RWPE1 (cell line): ENCODE measurements at regions not wholly inside any gene's neighbourhood (a gene's known extent, or its start where the extent isn't known, plus 50 kb on each side); places are given as distances from the start of the nearest gene placed in this dataset.

Experiments used
- CTCF ChIA-PET: fragments of 350-600 bp; sonication (Branson Sonifier 250); formaldehyde crosslinking; extraction: SDS; loops from one replicate; lab custom pipeline; 2021; lab: Yijun Ruan, JAX
- POLR2A ChIA-PET: fragments of 400-600 bp; formaldehyde crosslinking; extraction: SDS; loops from one replicate; lab custom pipeline; 2020; ENCODE audit warnings: antibody characterized with exemption; ENCODE audit not compliant: low non-redundant PET; lab: Yijun Ruan, JAX
- DNase-seq: peaks from one replicate; pipeline ENCODE4 v3.0.0; 2012; ENCODE audit warnings: low spot score
- H3K27ac ChIP-seq: fragments of 450-650 bp; 2 replicates; pipeline ENCODE4 v1.5.1; 2017
- TF ChIP-seq, protein P1 (sequence below): fragments of 450-650 bp; conservative IDR thresholded peaks from 2 replicates; pipeline ENCODE4 v1.5.1; 2017; ENCODE audit warnings: low read depth, mild to moderate bottlenecking

DNA sequence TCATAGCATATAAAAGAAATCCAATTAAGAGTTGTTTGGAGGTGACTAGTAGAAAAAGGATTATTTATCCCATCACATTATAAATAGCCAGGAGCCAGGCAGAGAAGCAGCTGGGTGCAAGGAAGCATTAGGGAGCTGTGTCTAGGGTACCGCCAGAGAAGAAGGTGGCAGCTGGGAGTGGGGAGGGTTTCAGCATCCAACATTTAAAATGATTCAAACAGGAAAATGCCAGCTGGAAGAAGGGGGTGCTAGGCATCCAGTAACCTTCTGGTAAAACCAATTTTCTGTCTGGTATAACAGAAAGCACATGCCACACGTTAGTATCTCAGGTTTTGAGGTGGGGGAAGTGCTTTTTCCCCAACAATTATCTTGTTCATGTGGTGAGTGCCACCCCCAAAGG, 452.4 kb downstream of the ZEB2 start:
- ChIA-PET CTCF (no interaction called here), POLR2A (no interaction called here)
- TF ChIP-seq, protein P1, sequence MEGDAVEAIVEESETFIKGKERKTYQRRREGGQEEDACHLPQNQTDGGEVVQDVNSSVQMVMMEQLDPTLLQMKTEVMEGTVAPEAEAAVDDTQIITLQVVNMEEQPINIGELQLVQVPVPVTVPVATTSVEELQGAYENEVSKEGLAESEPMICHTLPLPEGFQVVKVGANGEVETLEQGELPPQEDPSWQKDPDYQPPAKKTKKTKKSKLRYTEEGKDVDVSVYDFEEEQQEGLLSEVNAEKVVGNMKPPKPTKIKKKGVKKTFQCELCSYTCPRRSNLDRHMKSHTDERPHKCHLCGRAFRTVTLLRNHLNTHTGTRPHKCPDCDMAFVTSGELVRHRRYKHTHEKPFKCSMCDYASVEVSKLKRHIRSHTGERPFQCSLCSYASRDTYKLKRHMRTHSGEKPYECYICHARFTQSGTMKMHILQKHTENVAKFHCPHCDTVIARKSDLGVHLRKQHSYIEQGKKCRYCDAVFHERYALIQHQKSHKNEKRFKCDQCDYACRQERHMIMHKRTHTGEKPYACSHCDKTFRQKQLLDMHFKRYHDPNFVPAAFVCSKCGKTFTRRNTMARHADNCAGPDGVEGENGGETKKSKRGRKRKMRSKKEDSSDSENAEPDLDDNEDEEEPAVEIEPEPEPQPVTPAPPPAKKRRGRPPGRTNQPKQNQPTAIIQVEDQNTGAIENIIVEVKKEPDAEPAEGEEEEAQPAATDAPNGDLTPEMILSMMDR, result no peak
- H3K27ac ChIP-seq, result no peak overlapping the region
- DNase-seq, result no peak

DNA sequence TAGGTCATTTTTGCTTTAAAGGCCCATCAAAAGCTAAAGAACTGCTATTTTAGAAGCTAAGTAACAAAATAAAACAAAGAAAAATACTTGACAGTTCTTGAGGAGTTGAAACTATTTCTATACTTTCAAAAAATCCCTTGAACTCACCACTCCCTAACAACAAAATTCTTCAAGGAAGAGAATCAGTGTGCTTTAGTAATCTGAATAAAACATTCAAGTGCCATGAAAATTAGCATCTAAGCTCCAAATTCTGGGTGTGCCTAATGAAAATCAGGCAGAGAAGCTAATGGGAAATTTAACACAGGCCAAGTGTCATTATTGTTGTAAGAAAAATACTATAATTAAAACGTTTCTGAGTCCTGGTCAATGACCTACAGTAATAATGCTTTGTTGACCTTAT, 456.3 kb downstream of the ZEB2 start:
- POLR2A ChIA-PET, result no interaction called here
- CTCF ChIA-PET, result no interaction called here
- H3K27ac ChIP-seq, result no peak overlapping the region
- DNase-seq, result no peak
- TF ChIP-seq, protein P1, result no peak

DNA sequence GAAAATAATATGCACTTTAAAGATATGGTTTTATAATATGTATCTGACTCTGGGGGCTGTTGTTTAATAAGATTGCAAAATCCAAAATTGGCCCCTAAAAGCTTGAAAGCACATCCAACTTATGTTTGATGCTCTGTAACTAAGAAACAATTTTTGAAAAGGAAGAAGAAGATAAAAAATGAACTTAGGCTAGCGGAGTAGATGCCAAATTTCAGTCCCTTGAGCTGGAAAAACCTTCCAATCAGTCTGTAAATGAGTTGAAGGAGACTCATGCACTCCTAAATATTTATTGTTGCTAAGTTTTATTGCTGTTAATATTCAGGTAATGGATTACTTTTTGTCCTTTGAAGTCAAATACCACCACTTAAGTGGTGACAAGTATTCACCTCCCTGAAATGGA, 465.0 kb downstream of the ZEB2 start:
- CTCF ChIA-PET, result interaction anchor here (0.6 to 0.7 kb wide), 3 partner anchors 16 to 970 kb away, joined by 3 to 5 read pairs (median 3); no protein-coding TSS in a partner anchor
- no peak overlapping the region for H3K27ac ChIP-seq
- no peak for DNase-seq
- POLR2A ChIA-PET, result no interaction called here
- TF ChIP-seq, protein P1, result no peak

DNA sequence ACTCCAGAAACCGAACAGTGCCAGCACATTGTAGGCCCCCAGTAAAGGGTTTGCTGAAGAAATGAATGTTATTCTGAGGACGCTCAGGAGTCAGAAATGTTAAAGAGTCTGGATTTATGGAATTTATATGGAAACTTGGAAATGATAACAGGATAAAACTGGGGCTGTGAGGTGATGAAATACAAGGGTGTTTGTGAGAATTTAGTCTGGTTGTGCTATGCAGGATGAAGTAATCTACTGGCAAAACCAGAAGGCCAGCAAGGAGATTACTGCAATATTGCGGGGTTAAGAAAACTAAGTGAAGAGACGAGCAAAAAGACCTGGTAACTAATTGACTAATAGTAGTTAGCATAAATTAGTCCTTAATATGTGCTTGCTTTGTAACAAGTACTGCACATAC, 467.8 kb downstream of the ZEB2 start:
- TF ChIP-seq, protein P1, result no peak
- H3K27ac ChIP-seq, result no peak overlapping the region
- DNase-seq, result no peak
- ChIA-PET POLR2A (no interaction called here), CTCF (no interaction called here)

DNA sequence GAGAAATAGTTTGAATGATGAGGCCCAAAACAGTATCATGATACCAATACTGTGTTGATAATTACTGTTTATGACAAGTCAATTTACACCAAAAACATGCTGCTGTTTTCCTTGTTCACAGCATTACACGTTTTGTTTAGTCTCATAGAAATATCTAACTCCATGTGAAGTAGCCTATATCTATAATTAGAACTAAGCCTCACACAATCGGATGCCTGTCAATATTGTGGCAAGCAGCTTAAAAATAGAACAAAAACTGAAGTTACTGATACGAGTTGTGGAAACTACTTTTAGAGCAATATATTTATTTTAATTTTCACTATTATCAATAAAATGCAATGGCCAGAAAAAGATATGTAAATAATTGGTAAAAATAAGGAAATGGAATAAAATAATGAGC, 470.8 kb downstream of the ZEB2 start:
- DNase-seq, result no peak
- H3K27ac ChIP-seq, result no peak overlapping the region
- ChIA-PET POLR2A (no interaction called here), CTCF (interaction anchor here (0.6 kb wide), 1 partner anchor 8 kb away, joined by 3 read pairs; no protein-coding TSS in a partner anchor)
- TF ChIP-seq, protein P1, result no peak

DNA sequence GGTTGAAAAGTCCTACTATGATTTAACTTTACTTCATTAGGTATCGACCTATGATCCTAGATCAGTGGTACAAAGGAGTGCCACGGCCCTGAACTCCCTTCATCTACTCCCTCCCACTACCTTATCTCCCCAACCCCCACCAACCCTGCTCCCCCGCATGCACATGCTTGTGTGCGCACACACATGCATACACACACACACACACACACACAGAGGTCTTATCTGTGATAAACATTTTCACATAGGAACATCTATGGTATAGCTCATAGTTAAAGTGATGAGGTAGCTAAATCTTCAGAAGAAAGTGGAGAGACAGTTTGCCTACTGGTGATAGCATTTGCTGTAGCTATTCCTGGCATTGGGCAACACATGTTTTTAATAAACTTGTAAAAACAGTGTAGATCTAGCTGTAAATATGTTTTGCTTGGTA, 471.3 kb downstream of the ZEB2 start:
- CTCF ChIA-PET, result interaction anchor here (0.7 kb wide), 1 partner anchor 47 kb away, joined by 3 read pairs; no protein-coding TSS in a partner anchor
- DNase-seq, result no peak
- TF ChIP-seq, protein P1, result no peak
- H3K27ac ChIP-seq, result no peak overlapping the region
- POLR2A ChIA-PET, result no interaction called here
